Osteoblast (primary cell): ENCODE measurements at regions not wholly inside any gene's neighbourhood (a gene's known extent, or its start where the extent isn't known, plus 50 kb on each side); places are given as distances from the start of the nearest gene placed in this dataset.

Source experiments
- DNase-seq: peaks from one replicate; pipeline ENCODE4 v3.0.0; 2011; ENCODE audit warnings: low spot score, mixed read lengths; ENCODE audit not compliant: insufficient read length; ENCODE audit errors: missing footprints
- H2AFZ ChIP-seq: 2 replicates; pipeline ENCODE4 v1.6.0; 2011; ENCODE audit warnings: mild to moderate bottlenecking, low read length
- H3K27ac ChIP-seq: 2 replicates; pipeline ENCODE4 v1.5.1; 2011; ENCODE audit warnings: mild to moderate bottlenecking, low read depth, low read length, moderate library complexity
- H3K27me3 ChIP-seq: 2 replicates; pipeline ENCODE4 v1.6.0; 2012; ENCODE audit warnings: mild to moderate bottlenecking, control low read depth, inconsistent platforms, low read length, moderate library complexity; ENCODE audit not compliant: insufficient read depth
- H3K36me3 ChIP-seq: 2 replicates; pipeline ENCODE4 v1.5.1; 2011; ENCODE audit warnings: mild to moderate bottlenecking, low read length, control low read depth, moderate library complexity; ENCODE audit not compliant: insufficient read depth
- H3K4me1 ChIP-seq: 2 replicates; pipeline ENCODE4 v1.5.1; 2011; ENCODE audit warnings: mild to moderate bottlenecking, low read length, control low read depth, moderate library complexity; ENCODE audit not compliant: insufficient read depth
- H3K4me2 ChIP-seq: 2 replicates; pipeline ENCODE4 v1.6.0; 2011; ENCODE audit warnings: mild to moderate bottlenecking, low read length; ENCODE audit not compliant: insufficient read depth
- H3K4me3 ChIP-seq: fragments of 200-600 bp; sonication (generic); 3 replicates; pipeline ENCODE4 v1.5.1; 2012; ENCODE audit warnings: mild to moderate bottlenecking, low read length, inconsistent platforms; ENCODE audit not compliant: insufficient read depth
- H3K79me2 ChIP-seq: 2 replicates; pipeline ENCODE4 v1.6.0; 2012; ENCODE audit warnings: mild to moderate bottlenecking, low read length, control low read depth, inconsistent platforms; ENCODE audit not compliant: insufficient read depth
- H3K9me3 ChIP-seq: 2 replicates; pipeline ENCODE4 v1.5.1; 2011; ENCODE audit warnings: low read depth, low read length, control low read depth
- H4K20me1 ChIP-seq: 2 replicates; pipeline ENCODE4 v1.6.0; 2012; ENCODE audit warnings: mild to moderate bottlenecking, low read length, control low read depth; ENCODE audit not compliant: insufficient read depth
- CTCF ChIP-seq: IDR thresholded peaks from 2 replicates; pipeline ENCODE4 v1.5.1; 2011; ENCODE audit warnings: mild to moderate bottlenecking, low read depth, low read length, moderate library complexity; ENCODE audit errors: extremely low read depth

- H3K36me3 ChIP-seq = no peaks in the 10 kb centered on the region
- H3K79me2 ChIP-seq = no peaks in the 10 kb centered on the region
- H3K4me1 ChIP-seq = peaks cover 8% of the 10 kb centered on the region
- DNase-seq = no peak
- no peaks in the 10 kb centered on the region for H4K20me1 ChIP-seq
- no peaks in the 10 kb centered on the region for H3K9me3 ChIP-seq
- no peak for TF ChIP-seq CTCF
- no peaks in the 10 kb centered on the region for H3K27me3 ChIP-seq
- peak overlapping the region; percentile 57 for H3K4me2 ChIP-seq
- H3K27ac ChIP-seq = no peak overlapping the region
- H2AFZ ChIP-seq = no peak overlapping the region
- no peak overlapping the region for H3K4me3 ChIP-seq
Observed at GRCh38 chr2:144099340-144099739, 420.6 kb downstream of the ZEB2 start.

DNA sequence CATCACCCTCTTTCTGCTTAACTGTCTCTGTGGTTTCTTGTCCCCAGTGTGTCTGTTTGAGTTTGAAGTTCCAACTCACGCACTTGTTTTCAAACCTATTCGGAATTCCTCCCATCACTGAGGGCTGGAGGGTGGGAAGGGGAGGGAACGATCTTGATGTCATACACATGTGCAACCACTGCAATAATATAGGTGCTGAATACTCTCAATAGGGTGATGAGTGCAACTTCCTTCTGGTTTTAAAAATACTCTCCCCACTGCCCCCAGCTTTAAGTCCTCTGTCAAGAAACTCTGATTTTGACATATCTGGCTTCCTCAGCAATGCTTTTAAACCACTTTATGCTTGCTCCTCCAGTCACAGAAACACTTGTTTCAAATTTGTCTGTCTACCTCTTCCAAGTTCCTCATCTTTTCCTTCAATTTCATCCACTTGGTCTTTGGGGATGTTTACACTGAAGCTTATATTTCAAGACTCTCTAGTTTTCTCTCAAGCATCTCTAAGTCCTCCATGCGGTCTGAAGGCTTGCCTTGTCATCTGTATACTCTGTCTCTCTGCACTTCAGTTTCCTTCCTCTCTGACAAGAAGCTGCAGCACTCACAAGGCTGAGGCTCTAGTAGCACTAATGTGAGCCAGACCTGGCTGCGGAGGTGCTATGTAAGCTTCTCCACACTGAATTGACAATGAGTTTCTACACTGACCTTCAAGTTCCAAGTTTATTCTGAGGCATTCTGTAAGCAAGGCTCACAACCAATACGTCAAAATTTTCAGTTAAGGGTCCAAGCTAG, 422.3 kb downstream of the ZEB2 start:
- DNase-seq = no peak
- H3K4me2 ChIP-seq = no peak overlapping the region
- H3K4me1 ChIP-seq = peaks cover 8% of the 10 kb centered on the region
- TF ChIP-seq CTCF = no peak
- H3K36me3 ChIP-seq = no peaks in the 10 kb centered on the region
- H3K4me3 ChIP-seq = no peak overlapping the region
- H3K79me2 ChIP-seq = no peaks in the 10 kb centered on the region
- no peaks in the 10 kb centered on the region for H3K9me3 ChIP-seq
- H3K27ac ChIP-seq = no peak overlapping the region
- H4K20me1 ChIP-seq = no peaks in the 10 kb centered on the region
- no peak overlapping the region for H2AFZ ChIP-seq
- H3K27me3 ChIP-seq = no peaks in the 10 kb centered on the region

- peaks cover 8% of the 10 kb centered on the region for H3K4me1 ChIP-seq
- H3K79me2 ChIP-seq = no peaks in the 10 kb centered on the region
- no peak overlapping the region for H3K4me3 ChIP-seq
- no peak for DNase-seq
- H4K20me1 ChIP-seq = no peaks in the 10 kb centered on the region
- no peaks in the 10 kb centered on the region for H3K9me3 ChIP-seq
- H3K4me2 ChIP-seq = no peak overlapping the region
- TF ChIP-seq CTCF = no peak
- no peaks in the 10 kb centered on the region for H3K36me3 ChIP-seq
- H3K27me3 ChIP-seq = no peaks in the 10 kb centered on the region
- H2AFZ ChIP-seq = no peak overlapping the region
- H3K27ac ChIP-seq = no peak overlapping the region
Observed at GRCh38 chr2:144096531-144096930, 423.4 kb downstream of the ZEB2 start.

GRCh38 chr2:144094408-144095151, 425.3 kb downstream of the ZEB2 start:
- Histone ChIP-seq H3K4me1 (no peaks in the 10 kb centered on the region), H3K36me3 (no peaks in the 10 kb centered on the region), H4K20me1 (no peaks in the 10 kb centered on the region)

More at GRCh38 chr2:144094408-144095151, 425.3 kb downstream of the ZEB2 start:
- H3K4me3 ChIP-seq = no peak overlapping the region
- H3K27ac ChIP-seq = no peak overlapping the region
- no peaks in the 10 kb centered on the region for H3K27me3 ChIP-seq
- H3K9me3 ChIP-seq = no peaks in the 10 kb centered on the region
- TF ChIP-seq CTCF = no peak
- no peaks in the 10 kb centered on the region for H3K79me2 ChIP-seq
- no peak for DNase-seq
- H2AFZ ChIP-seq = no peak overlapping the region
- H3K4me2 ChIP-seq = no peak overlapping the region
